Fibroblast of pulmonary artery (primary cell): ENCODE measurements at regions not wholly inside any gene's neighbourhood (a gene's known extent, or its start where the extent isn't known, plus 50 kb on each side); places are given as distances from the start of the nearest gene placed in this dataset.

Experiments used
- DNase-seq: peaks from one replicate; pipeline ENCODE4 v3.0.0-alpha.2; 2010; ENCODE audit warnings: low read depth
- H3K4me3 ChIP-seq: replicated peaks from 2 replicates; pipeline ENCODE4 v1.5.1; 2011; ENCODE audit warnings: low read depth, mild to moderate bottlenecking, control low read depth, low read length, moderate library complexity
- TF ChIP-seq, protein P1 (sequence below): IDR thresholded peaks from 2 replicates; pipeline ENCODE4 v1.5.1; 2011; ENCODE audit warnings: mild to moderate bottlenecking, control low read depth, low read length, inconsistent platforms; ENCODE audit errors: missing control alignments

DNA sequence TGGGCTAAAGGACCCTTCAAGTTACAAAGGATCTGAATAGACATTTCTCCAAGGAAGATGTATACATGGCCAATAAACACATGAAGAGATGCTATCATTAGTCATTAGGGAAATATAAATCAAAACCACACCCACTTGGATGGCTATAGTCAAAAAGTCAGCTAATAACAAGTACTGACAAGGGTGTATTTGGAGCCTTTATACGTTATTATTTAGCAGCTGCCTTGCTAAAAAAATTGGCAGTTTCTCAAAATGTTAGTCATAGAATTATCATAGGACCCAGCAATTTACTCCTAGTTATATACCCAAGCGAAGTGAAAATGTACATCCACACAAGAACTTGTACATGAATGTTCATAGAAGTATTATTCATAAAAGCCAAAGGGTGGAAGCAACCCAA, 112.7 kb upstream of the DUSP21 start:
- H3K4me3 ChIP-seq = no peak overlapping the region
- peak; percentile 18 for DNase-seq
- TF ChIP-seq, protein P1, sequence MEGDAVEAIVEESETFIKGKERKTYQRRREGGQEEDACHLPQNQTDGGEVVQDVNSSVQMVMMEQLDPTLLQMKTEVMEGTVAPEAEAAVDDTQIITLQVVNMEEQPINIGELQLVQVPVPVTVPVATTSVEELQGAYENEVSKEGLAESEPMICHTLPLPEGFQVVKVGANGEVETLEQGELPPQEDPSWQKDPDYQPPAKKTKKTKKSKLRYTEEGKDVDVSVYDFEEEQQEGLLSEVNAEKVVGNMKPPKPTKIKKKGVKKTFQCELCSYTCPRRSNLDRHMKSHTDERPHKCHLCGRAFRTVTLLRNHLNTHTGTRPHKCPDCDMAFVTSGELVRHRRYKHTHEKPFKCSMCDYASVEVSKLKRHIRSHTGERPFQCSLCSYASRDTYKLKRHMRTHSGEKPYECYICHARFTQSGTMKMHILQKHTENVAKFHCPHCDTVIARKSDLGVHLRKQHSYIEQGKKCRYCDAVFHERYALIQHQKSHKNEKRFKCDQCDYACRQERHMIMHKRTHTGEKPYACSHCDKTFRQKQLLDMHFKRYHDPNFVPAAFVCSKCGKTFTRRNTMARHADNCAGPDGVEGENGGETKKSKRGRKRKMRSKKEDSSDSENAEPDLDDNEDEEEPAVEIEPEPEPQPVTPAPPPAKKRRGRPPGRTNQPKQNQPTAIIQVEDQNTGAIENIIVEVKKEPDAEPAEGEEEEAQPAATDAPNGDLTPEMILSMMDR = no peak

DNA sequence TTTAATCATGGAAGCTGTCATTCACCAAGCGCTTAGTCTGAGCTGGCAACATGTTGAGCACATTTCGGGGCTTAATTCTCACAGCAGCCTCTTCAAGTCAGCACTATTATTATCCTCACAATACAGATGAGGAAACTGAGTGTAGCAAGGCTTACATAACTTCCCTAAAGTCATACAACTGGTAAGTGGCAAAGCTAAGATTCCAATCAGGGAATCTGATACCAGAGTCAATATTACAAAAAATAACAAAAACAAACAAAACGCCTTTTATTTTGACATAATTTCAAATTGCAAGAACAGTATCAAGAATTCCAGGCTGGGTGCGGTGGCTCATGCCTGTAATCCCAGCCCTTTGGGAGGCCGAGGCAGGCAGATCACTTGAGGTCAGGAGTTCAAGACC, 120.4 kb upstream of the DUSP21 start:
- DNase-seq = no peak
- H3K4me3 ChIP-seq = no peak overlapping the region
- TF ChIP-seq, protein P1 = no peak

DNA sequence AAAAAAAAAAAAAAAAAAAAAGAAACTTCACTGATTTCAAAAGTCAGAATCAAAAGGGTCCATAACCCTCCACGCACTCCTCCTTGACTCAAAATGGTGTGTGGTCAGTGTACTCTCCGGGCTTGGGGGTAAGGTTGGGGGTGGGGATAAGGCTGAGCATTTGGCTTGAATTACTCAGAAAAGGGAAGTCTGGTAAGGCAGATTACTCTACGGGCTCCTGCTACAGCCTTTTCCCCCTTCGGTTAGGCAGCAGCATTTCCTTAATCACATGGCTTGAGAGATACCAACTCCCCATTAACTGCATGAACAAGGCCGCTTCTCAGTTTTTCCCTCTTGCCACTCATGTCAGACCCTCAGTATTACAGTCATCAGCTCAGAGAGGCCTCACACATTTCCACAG, 135.4 kb upstream of the DUSP21 start:
- no peak overlapping the region for H3K4me3 ChIP-seq
- TF ChIP-seq, protein P1 = no peak
- no peak for DNase-seq

DNA sequence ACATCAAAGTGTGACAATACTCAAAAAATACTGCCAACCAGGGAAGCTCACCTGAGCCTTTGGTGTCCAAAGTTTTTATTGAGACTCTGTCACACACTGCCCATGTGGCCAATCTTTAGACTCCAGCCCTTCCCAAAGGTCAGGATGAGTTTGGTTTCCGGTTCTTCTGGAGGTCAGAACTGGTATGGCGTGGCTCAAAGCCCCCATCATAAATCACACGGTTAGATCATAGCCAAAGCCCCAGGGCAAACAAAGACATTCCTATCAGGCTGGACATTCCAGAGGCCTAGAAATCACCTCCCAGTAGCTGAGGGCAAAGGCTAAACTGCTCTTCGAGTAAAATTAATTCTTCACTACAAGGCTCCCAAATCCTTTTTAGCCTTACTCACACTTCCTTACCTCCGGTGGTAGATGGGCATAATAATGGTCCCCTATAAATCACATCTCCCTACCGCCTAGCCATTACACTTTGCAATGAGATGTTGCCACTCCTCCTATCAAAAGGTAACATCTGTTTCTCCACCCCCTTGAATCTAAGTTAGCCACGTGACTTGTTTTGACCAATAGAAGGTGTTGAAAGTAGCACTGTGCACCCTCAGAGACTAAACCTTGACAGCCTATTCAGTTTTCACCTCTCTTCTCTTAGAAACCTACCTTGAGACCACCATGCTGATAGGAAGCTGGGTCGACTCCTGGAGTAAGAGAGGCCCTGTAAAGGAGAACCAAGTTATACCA, 137.8 kb upstream of the DUSP21 start:
- H3K4me3 ChIP-seq = no peak overlapping the region
- DNase-seq = no peak
- TF ChIP-seq, protein P1 = no peak

DNA sequence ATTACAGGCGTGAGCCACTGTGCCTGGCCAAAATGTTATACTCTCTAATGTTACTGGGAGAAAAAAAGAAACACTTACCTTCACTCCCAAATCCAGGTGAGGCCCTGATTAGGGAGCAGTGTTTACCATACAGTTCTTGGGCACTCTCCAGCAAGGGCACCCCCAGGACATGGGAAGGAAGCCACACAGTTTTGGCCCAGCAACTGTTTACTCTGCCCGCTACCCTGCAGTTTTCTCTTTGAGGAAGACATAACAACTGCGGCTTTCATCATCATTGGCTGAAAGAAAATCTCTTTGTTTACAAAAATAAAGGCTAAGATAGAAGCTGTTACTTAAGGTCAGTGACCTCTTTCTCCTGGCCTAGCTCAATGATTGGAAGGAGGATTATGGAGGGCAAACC, 145.5 kb upstream of the DUSP21 start:
- TF ChIP-seq, protein P1 = no peak
- H3K4me3 ChIP-seq = no peak overlapping the region
- no peak for DNase-seq

DNA sequence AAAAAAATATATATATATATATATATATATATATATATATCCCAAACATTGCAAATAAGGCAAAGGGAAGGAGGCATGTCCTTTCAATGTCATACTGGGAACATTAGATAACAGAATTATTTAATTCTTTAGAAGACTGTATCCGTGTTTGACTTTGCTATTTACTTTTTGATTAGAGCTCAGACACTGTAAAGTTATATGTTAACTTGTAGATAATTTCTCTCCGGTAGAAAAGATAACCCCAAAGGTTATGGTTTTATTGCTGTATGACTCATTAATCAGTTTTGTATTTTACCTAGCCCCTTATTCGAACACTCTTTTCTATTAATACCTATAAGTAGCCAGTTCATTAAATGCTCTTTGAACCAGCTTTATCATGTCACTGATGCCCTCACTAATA, 150.6 kb upstream of the DUSP21 start:
- TF ChIP-seq, protein P1 = no peak
- DNase-seq = no peak
- H3K4me3 ChIP-seq = no peak overlapping the region

DNA sequence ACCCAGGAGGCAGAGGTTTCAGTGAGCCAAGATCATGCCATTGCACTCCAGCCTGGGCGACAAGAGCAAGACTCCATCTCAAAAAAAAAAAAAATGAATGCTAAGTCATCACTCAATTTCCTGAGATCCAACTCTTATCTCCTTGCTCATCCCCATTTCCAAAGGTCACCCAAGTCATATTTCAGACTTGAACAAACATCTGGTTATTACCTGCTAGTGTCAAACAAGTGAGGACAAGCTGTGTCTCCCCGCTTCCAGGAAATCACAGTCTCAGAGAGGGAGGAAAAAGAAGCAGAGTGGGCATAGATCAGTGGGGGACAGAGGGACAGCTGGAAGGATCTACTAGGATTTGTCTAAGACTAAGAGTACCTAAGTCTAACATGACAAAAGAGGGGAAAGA, 147.5 kb upstream of the FUNDC1 start:
- DNase-seq = no peak
- H3K4me3 ChIP-seq = no peak overlapping the region
- TF ChIP-seq, protein P1 = no peak
